Heart left ventricle (tissue), 13 donors: ENCODE measurements at regions not wholly inside any gene's neighbourhood (a gene's known extent, or its start where the extent isn't known, plus 50 kb on each side); places are given as distances from the start of the nearest gene placed in this dataset.

Experiments used
- POLR2A ChIP-seq, 2 donors: fragments of 450-650 bp; IDR thresholded peaks; one replicate each; pipeline ENCODE4 v1.6.1; 2017; ENCODE audit warnings: antibody characterized with exemption in 2 of 2, mild to moderate bottlenecking in 2 of 2, moderate library complexity in 2 of 2
- TF ChIP-seq, protein P1 (sequence below), 12 donors: fragments of 200-600 bp; sonication (generic) in 4 of 12; IDR thresholded peaks; one replicate each; pipeline versions ENCODE4 v1.5.0 to v1.8.0; 2018 to 2022; ENCODE audit warnings: antibody characterized with exemption in 12 of 12, mild to moderate bottlenecking in 5 of 12
- donor health status: ischemic (EF 13 %, LVEDD 7.1; RV severe dilation, severe dysfunction).
- donor health status: DM: no; HTN: yes; CAD: no.
- donor health status: DM: no; HTN: no; CAD: no.
- donor health status: ischemic (EF 25% LVEDD 6.9; RV normal size, moderate dysfunction).
- donor health status: ischemic (EF 25% LVEDD 5.7; RV mildly dilated, moderate dysfunction).
- donor health status: ischemic (EF 35%, LVEDD 5.7; RV mildly dilated, moderate dysfunction).
- donor health status: nonischemic (EF 11% LVEDD 7.7; RV severe dilation, severe dysfunction).
- donor health status: DM: yes; HTN: yes; CAD: no.
- donor health status: PGD.
- donor health status: ischemic (EF 29% LVEDD 5.4; RV normal size, mild dysfunction).
- donor health status: nonischemic (EF 23%, LVEDD 6.1; RV moderate dilation, normal function).

- TF ChIP-seq POLR2A (IDR thresholded peaks at IDR 0.05), result no peak
- TF ChIP-seq, protein P1, sequence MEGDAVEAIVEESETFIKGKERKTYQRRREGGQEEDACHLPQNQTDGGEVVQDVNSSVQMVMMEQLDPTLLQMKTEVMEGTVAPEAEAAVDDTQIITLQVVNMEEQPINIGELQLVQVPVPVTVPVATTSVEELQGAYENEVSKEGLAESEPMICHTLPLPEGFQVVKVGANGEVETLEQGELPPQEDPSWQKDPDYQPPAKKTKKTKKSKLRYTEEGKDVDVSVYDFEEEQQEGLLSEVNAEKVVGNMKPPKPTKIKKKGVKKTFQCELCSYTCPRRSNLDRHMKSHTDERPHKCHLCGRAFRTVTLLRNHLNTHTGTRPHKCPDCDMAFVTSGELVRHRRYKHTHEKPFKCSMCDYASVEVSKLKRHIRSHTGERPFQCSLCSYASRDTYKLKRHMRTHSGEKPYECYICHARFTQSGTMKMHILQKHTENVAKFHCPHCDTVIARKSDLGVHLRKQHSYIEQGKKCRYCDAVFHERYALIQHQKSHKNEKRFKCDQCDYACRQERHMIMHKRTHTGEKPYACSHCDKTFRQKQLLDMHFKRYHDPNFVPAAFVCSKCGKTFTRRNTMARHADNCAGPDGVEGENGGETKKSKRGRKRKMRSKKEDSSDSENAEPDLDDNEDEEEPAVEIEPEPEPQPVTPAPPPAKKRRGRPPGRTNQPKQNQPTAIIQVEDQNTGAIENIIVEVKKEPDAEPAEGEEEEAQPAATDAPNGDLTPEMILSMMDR (IDR thresholded peaks at IDR 0.05), result no peak
Observed at GRCh38 chr10:6363511-6363910, 160.8 kb downstream of the PFKFB3 start.
